Heart right ventricle (tissue), 16 donors: ENCODE measurements at regions not wholly inside any gene's neighbourhood (a gene's known extent, or its start where the extent isn't known, plus 50 kb on each side); places are given as distances from the start of the nearest gene placed in this dataset.
"Not testable (repeated sequence)": the region's sequence is repeated elsewhere in the genome, so short reads cannot be mapped to it uniquely, and the experiment has no call there.

Experiments used
- ATAC-seq, 8 donors: fragments of 200-7000 bp; cut with Tn5 transposase; one replicate each; pipeline ENCODE4 v1.9.1; 2020; ENCODE audit warnings: mild to moderate bottlenecking in 8 of 8, moderate library complexity in 8 of 8, moderate number of reproducible peaks in 1 of 8
- DNase-seq, 2 donors: peaks; one replicate each; pipeline ENCODE4 v3.0.0-alpha.2; 2020
- H3K27ac ChIP-seq, 10 donors: fragments of 200-600 bp; sonication (generic) in 2 of 10; one replicate each; pipeline versions ENCODE4 v1.5.0 to v1.8.0; 2020 to 2022; ENCODE audit warnings: mild to moderate bottlenecking in 3 of 10
- H3K27me3 ChIP-seq, 7 donors: fragments of 200-600 bp; one replicate each; pipeline ENCODE4 v1.8.0; 2021 to 2022; ENCODE audit warnings: mild to moderate bottlenecking in 2 of 7
- H3K36me3 ChIP-seq, 9 donors: fragments of 200-600 bp; sonication (generic) in 1 of 9; one replicate each; pipeline versions ENCODE4 v1.5.0 to v1.8.0; 2020 to 2022; ENCODE audit warnings: mild to moderate bottlenecking in 2 of 9
- H3K4me1 ChIP-seq, 9 donors: fragments of 200-600 bp; sonication (generic) in 1 of 9; one replicate each; pipeline versions ENCODE4 v1.5.0 to v1.8.0; 2020 to 2022; ENCODE audit warnings: mild to moderate bottlenecking in 4 of 9
- H3K4me3 ChIP-seq, 10 donors: fragments of 200-600 bp; sonication (generic) in 2 of 10; one replicate each; pipeline versions ENCODE4 v1.5.0 to v1.8.0; 2020 to 2022; ENCODE audit warnings: mild to moderate bottlenecking in 7 of 10, moderate library complexity in 2 of 10
- H3K9me3 ChIP-seq, 11 donors: fragments of 200-600 bp in 10 of 11; sonication (generic) in 2 of 11; one replicate each; pipeline versions ENCODE4 v1.5.0 to v1.8.0; 2013 to 2022; ENCODE audit warnings: mild to moderate bottlenecking in 2 of 11, control low read depth in 1 of 11, moderate library complexity in 1 of 11
- WGBS, 2 donors: extraction: QIAGEN DNeasy Blood & Tissue Kit; methylation state at CpG; one replicate each; pipeline ENCODE4 v1.1.7; 2013; ENCODE audit warnings: inconsistent platforms in 1 of 2; 5-methylcytosine and 5-hydroxymethylcytosine counted together
- intact Hi-C, 10 donors: fragments of 100-400 bp; cut with DNase I; formaldehyde crosslinking; loops; one replicate each; pipeline versions ENCODE4 v1.11.1 to v1.14.2; 2022
- TF ChIP-seq, protein P1 (sequence below), 9 donors: fragments of 200-600 bp; sonication (generic) in 2 of 9; IDR thresholded peaks; one replicate each; pipeline versions ENCODE4 v1.5.0 to v1.8.0; 2021 to 2022; ENCODE audit warnings: antibody characterized with exemption in 9 of 9, mild to moderate bottlenecking in 5 of 9, moderate library complexity in 1 of 9
- donor health status: Arrhythmogenic right ventricular cardiomyopathy.
- donor health status: ischemic (EF 13 %, LVEDD 7.1; RV severe dilation, severe dysfunction).
- donor health status: healthy with polysubstance abuse.
- donor health status: DM: no; HTN: yes; CAD: no.
- donor health status: DM: no; HTN: no; CAD: no.
- donor health status: ischemic (EF 25% LVEDD 6.9; RV normal size, moderate dysfunction).
- donor health status: ischemic (EF 25% LVEDD 5.7; RV mildly dilated, moderate dysfunction).
- donor health status: healthy.
- donor health status: DM: yes; HTN: yes; CAD: no.
- donor health status: Ischemic cardiomyopathy.
- donor health status: ischemic (EF 35%, LVEDD 5.7; RV mildly dilated, moderate dysfunction).
- donor health status: nonischemic (EF 11% LVEDD 7.7; RV severe dilation, severe dysfunction).
- donor health status: DM: yes; HTN: yes; CAD: no.
- donor health status: PGD.
- donor health status: ischemic (EF 29% LVEDD 5.4; RV normal size, mild dysfunction).
- donor health status: nonischemic (EF 23%, LVEDD 6.1; RV moderate dilation, normal function).

DNA sequence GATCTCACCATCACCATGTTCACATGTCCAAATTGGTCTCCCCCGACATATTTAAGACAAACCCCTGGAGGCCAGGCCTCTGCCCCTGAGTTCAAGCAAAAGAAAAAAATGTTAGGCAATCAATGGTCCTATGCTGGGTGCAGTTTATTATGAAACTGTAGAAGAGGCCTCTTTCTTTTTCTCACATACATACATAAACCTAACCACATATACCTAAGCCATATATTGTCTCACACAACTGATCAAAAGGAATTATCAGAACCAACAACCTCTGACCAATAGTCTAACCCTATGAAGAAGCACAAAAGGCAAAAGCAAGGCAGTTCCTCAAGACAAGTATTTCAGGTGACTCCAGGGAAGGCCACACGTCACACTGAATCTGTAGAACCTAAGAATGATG is 49.9 kb downstream of the ILRUN start:
- DNase-seq = no peak
- Histone ChIP-seq H3K4me3 (no peak overlapping the region), H3K36me3 (peaks cover 0 to 47% (median 0%) of the 10 kb centered on the region in 9 donors), H3K27me3 (no peaks in the 10 kb centered on the region), H3K27ac (no peak overlapping the region), H3K9me3 (no peaks in the 10 kb centered on the region), H3K4me1 (peaks cover 0 to 42% (median 16%) of the 10 kb centered on the region in 9 donors)
- peak in 1 of 8 donors; percentile 6 for ATAC-seq
- 91 to 94% methylated on average over 2 of the region's 2 CpGs for WGBS, 2 donors
- TF ChIP-seq, protein P1, sequence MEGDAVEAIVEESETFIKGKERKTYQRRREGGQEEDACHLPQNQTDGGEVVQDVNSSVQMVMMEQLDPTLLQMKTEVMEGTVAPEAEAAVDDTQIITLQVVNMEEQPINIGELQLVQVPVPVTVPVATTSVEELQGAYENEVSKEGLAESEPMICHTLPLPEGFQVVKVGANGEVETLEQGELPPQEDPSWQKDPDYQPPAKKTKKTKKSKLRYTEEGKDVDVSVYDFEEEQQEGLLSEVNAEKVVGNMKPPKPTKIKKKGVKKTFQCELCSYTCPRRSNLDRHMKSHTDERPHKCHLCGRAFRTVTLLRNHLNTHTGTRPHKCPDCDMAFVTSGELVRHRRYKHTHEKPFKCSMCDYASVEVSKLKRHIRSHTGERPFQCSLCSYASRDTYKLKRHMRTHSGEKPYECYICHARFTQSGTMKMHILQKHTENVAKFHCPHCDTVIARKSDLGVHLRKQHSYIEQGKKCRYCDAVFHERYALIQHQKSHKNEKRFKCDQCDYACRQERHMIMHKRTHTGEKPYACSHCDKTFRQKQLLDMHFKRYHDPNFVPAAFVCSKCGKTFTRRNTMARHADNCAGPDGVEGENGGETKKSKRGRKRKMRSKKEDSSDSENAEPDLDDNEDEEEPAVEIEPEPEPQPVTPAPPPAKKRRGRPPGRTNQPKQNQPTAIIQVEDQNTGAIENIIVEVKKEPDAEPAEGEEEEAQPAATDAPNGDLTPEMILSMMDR (IDR thresholded peaks at IDR 0.05) = no peak
- intact Hi-C loops = no loop called here

GRCh38 chr6:34645627-34646026 is 50.9 kb downstream of the ILRUN start:
- H3K9me3 ChIP-seq = no peaks in the 10 kb centered on the region
- TF ChIP-seq, protein P1 (IDR thresholded peaks at IDR 0.05) = no peak
- no peak overlapping the region for H3K4me3 ChIP-seq
- no peak overlapping the region for H3K27ac ChIP-seq
- 90 to 93% methylated on average over 5 of the region's 5 CpGs for WGBS, 2 donors
- peaks cover 0 to 35% (median 9%) of the 10 kb centered on the region in 9 donors for H3K4me1 ChIP-seq
- no peak for ATAC-seq
- DNase-seq = no peak
- intact Hi-C loops = no loop called here
- peaks cover 0 to 47% (median 0%) of the 10 kb centered on the region in 9 donors for H3K36me3 ChIP-seq
- no peaks in the 10 kb centered on the region for H3K27me3 ChIP-seq

- Histone ChIP-seq H3K27me3 (no peaks in the 10 kb centered on the region), H3K27ac (no peak overlapping the region), H3K4me1 (peaks cover 0 to 31% (median 9%) of the 10 kb centered on the region in 9 donors), H3K9me3 (no peaks in the 10 kb centered on the region), H3K36me3 (peaks cover 0 to 47% (median 0%) of the 10 kb centered on the region in 9 donors), H3K4me3 (no peak overlapping the region)
- 40 to 44% methylated on average over 1 of the region's 1 CpG for WGBS, 2 donors
- DNase-seq (no peak), ATAC-seq (no peak)
- TF ChIP-seq, protein P1 (IDR thresholded peaks at IDR 0.05) = no peak
- intact Hi-C loops = no loop called here
These were observed 51.9 kb downstream of the ILRUN start for GRCh38 chr6:34644716-34645115.

GRCh38 chr6:34642427-34642826 is 54.1 kb downstream of the ILRUN start:
- ATAC-seq = no peak
- TF ChIP-seq, protein P1 (IDR thresholded peaks at IDR 0.05) = no peak

DNA sequence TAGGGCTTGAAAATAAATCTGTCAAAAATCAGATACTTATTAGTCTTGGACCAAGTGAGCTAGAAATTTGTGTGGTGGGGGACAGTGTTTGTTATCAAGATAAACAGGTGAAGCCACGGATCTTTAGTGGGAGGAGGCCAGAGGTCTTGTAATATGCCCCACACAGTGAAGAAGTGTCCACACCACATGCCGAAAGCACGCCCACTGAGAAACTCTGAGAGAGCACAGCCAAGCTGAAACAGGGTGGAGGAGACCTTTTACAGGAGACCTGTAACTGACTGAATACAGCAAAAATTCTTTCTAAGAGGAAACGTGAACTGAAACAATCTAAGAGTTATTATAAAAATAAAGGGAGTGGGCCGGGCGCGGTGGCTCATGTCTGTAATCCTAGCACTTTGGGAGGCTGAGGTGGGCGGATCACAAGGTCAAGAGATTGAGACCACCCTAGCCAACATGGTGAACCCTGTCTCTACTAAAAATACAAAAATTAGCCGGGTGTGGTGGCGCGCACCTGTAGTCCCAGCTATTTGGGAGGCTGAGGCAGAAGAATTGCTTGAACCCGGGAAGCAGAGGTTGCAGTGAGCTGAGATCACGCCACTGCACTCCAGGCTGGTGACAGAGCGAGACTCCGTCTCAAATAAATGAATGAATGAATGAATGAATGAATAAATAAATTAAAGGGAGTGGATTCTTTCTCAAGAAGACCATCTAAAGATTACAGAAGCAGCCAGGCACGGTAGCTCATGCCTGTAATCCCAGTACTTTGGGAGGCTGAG is 56.3 kb downstream of the ILRUN start:
- peaks cover 0 to 11% (median 8%) of the 10 kb centered on the region in 9 donors for H3K4me1 ChIP-seq
- intact Hi-C loops, DNase-seq, H3K4me3 ChIP-seq, ATAC-seq, H3K27ac ChIP-seq, H3K27me3 ChIP-seq, H3K9me3 ChIP-seq: not testable (repeated sequence)
- H3K36me3 ChIP-seq = peaks cover 0 to 33% (median 0%) of the 10 kb centered on the region in 9 donors
- 95 to 98% methylated on average over 16 of the region's 16 CpGs for WGBS, 2 donors

More at GRCh38 chr6:34642427-34642826, 54.1 kb downstream of the ILRUN start:
- H3K27ac ChIP-seq = no peak overlapping the region
- H3K4me3 ChIP-seq = no peak overlapping the region
- WGBS, 2 donors = 94 to 97% methylated on average over 3 of the region's 3 CpGs
- H3K36me3 ChIP-seq = peaks cover 0 to 39% (median 0%) of the 10 kb centered on the region in 9 donors
- H3K9me3 ChIP-seq = no peaks in the 10 kb centered on the region
- H3K27me3 ChIP-seq = no peaks in the 10 kb centered on the region
- intact Hi-C loops = no loop called here
- DNase-seq = no peak
- peaks cover 0 to 25% (median 12%) of the 10 kb centered on the region in 9 donors for H3K4me1 ChIP-seq
